ENCODE measurements at regions not wholly inside any gene's neighbourhood (a gene's known extent, or its start where the extent isn't known, plus 50 kb on each side); places are given as distances from the start of the nearest gene placed in this dataset.

DNA sequence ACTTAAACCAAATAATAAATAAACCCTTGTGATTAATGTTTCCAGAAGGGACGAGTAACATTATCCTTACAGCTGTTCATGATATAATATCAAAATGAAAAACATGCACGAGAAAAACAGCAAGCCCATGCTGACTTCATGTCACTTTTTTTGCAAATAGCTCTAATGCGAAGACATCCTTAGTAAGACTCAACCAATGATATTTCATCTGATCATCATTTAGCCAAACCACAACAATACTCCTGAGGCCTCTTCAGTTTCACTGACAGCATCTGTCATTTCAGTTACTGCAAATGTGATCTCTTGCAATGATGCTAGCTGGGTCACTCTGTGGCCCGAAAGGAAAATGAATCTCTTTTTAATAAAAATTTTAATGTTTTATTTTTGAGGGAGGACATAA, 74.0 kb downstream of the POLR2M start (continued):
- TF ChIP-seq, protein P1, sequence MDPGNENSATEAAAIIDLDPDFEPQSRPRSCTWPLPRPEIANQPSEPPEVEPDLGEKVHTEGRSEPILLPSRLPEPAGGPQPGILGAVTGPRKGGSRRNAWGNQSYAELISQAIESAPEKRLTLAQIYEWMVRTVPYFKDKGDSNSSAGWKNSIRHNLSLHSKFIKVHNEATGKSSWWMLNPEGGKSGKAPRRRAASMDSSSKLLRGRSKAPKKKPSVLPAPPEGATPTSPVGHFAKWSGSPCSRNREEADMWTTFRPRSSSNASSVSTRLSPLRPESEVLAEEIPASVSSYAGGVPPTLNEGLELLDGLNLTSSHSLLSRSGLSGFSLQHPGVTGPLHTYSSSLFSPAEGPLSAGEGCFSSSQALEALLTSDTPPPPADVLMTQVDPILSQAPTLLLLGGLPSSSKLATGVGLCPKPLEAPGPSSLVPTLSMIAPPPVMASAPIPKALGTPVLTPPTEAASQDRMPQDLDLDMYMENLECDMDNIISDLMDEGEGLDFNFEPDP (CRISPR knock-in tag; conservative IDR thresholded peaks at IDR 0.05), result no peak
- TF ChIP-seq SATB2 (CRISPR knock-in tag; IDR thresholded peaks at IDR 0.05) (no peak), ZNF790 (CRISPR knock-in tag; IDR thresholded peaks at IDR 0.05; ENCODE audit: borderline replicate concordance) (no peak), DNMT1 (CRISPR knock-in tag; IDR thresholded peaks at IDR 0.05) (no peak)

GRCh38 chr15:57782731-57783130, 76.2 kb downstream of the POLR2M start:
- no peak for DNase-seq (ENCODE audit: low spot score)
- Histone ChIP-seq H3K9ac (ENCODE audit: insufficient read depth, low read depth, low read length) (no peak overlapping the region), H3K27ac (ENCODE audit: extremely low read length, insufficient read depth, low read length) (no peak overlapping the region), H2AFZ (ENCODE audit: low read length) (no peak overlapping the region), H3K4me3 (replicated peaks in 1 of 3; ENCODE audit: insufficient read depth in 1 of 3, low read depth in 2 of 3, low read length in 3 of 3) (no peak overlapping the region), H3K4me2 (ENCODE audit: low read depth, low read length) (no peak overlapping the region), H3K27me3 (ENCODE audit: control insufficient read depth in 1 of 2, insufficient read depth in 2 of 2, low read length in 2 of 2) (0 out of 5 replicates have a peak, but pooled peaks cover 0 to 4% of the 10 kb centered on the region in 2 experiments), H3K79me2 (ENCODE audit: insufficient read depth, low read length) (no peaks in the 10 kb centered on the region), H4K20me1 (ENCODE audit: insufficient read depth, low read length) (no peaks in the 10 kb centered on the region), H3K4me1 (ENCODE audit: insufficient read depth, low read length) (no peaks in the 10 kb centered on the region), H3K36me3 (replicated peaks in 1 of 2; ENCODE audit: control insufficient read depth in 1 of 2, insufficient read depth in 2 of 2, low read length in 2 of 2) (no peaks in the 10 kb centered on the region), H3K9me3 (ENCODE audit: low read length) (no peaks in the 10 kb centered on the region)
- ATAC-seq, result no peak
- TF ChIP-seq GPN1 (CRISPR knock-in tag; IDR thresholded peaks at IDR 0.05; ENCODE audit: borderline replicate concordance), result no peak
- WGBS (ENCODE audit: low lambda C conversion rate), result 10% methylated on average over 6 of the region's 6 CpGs
- no TSS peak for BruUV-seq (replicated peaks)
- ChIA-PET POLR2A (no interaction called here), CTCF (ENCODE audit: low intra/inter-chr PET ratio, low total read pairs) (no interaction called here)
- in situ Hi-C loops (cut with HindIII; ENCODE audit: extremely low pct_ligation_motif_present, low pct_unique_long_range_greater_than_20kb) (no loop called here), intact Hi-C loops (cut with micrococcal nuclease; ENCODE audit: unreplicated experiment) (no loop called here)
- no peak for FAIRE-seq

DNA sequence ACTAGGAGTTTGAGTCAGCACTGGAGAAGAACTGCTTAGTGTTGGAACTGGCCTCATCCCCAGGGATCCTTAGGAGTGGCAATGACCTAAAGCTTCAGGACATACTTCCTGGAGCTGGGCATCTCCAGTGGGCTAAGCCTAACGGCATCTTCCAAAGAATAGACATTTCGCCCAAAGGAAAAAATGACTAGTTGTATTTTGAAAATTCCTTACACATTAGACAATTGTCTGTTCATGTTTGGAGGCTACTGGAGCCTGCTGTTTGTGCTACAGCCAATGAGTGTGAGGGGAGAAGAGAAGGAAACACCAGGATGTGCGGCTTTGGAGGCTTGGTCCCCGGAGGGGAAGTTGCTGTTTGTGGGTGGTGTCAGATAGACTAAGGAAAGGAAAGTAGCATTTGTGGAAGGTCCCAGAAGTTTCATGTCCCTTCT, 77.6 kb downstream of the POLR2M start:
- Histone ChIP-seq H3K79me2 (ENCODE audit: insufficient read depth, low read length) (no peaks in the 10 kb centered on the region), H4K20me1 (ENCODE audit: insufficient read depth, low read length) (no peaks in the 10 kb centered on the region), H3K4me1 (ENCODE audit: insufficient read depth, low read length) (no peaks in the 10 kb centered on the region), H3K4me3 (replicated peaks in 1 of 3; ENCODE audit: insufficient read depth in 1 of 3, low read depth in 2 of 3, low read length in 3 of 3) (no peak overlapping the region), H3K4me2 (ENCODE audit: low read depth, low read length) (no peak overlapping the region), H3K36me3 (replicated peaks in 1 of 2; ENCODE audit: control insufficient read depth in 1 of 2, insufficient read depth in 2 of 2, low read length in 2 of 2) (no peaks in the 10 kb centered on the region), H3K27ac (ENCODE audit: extremely low read length, insufficient read depth, low read length) (no peak overlapping the region), H2AFZ (ENCODE audit: low read length) (no peak overlapping the region), H3K9ac (ENCODE audit: insufficient read depth, low read depth, low read length) (no peak overlapping the region), H3K27me3 (ENCODE audit: control insufficient read depth in 1 of 2, insufficient read depth in 2 of 2, low read length in 2 of 2) (peaks cover 0 to 16% of the 10 kb centered on the region in 2 experiments; a peak in 2 of 5 replicates), H3K9me3 (ENCODE audit: low read length) (no peaks in the 10 kb centered on the region)
- FAIRE-seq, result no peak
- CTCF ChIA-PET (ENCODE audit: low intra/inter-chr PET ratio, low total read pairs), result no interaction called here
- WGBS (ENCODE audit: low lambda C conversion rate), result 22% methylated on average over 4 of the region's 4 CpGs
- no TSS peak for BruUV-seq (replicated peaks)
- POLR2A ChIA-PET, result no interaction called here
- no peak for ATAC-seq
- in situ Hi-C loops (cut with HindIII; ENCODE audit: extremely low pct_ligation_motif_present, low pct_unique_long_range_greater_than_20kb) (no loop called here), intact Hi-C loops (cut with micrococcal nuclease; ENCODE audit: unreplicated experiment) (no loop called here)
- no peak for DNase-seq (ENCODE audit: low spot score)
- TF ChIP-seq, protein P2, sequence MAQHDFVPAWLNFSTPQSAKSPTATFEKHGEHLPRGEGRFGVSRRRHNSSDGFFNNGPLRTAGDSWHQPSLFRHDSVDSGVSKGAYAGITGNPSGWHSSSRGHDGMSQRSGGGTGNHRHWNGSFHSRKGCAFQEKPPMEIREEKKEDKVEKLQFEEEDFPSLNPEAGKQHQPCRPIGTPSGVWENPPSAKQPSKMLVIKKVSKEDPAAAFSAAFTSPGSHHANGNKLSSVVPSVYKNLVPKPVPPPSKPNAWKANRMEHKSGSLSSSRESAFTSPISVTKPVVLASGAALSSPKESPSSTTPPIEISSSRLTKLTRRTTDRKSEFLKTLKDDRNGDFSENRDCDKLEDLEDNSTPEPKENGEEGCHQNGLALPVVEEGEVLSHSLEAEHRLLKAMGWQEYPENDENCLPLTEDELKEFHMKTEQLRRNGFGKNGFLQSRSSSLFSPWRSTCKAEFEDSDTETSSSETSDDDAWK (CRISPR knock-in tag; IDR thresholded peaks at IDR 0.05), result no peak
- TF ChIP-seq CCDC6 (CRISPR knock-in tag; IDR thresholded peaks at IDR 0.05) (no peak), ZNF335 (CRISPR knock-in tag; IDR thresholded peaks at IDR 0.05) (no peak), ZNF138 (CRISPR knock-in tag; IDR thresholded peaks at IDR 0.05; ENCODE audit: low read depth) (no peak), SMAD1 (CRISPR knock-in tag; IDR thresholded peaks at IDR 0.05; ENCODE audit: borderline replicate concordance, low read depth) (no peak)
- TF ChIP-seq, protein P3, sequence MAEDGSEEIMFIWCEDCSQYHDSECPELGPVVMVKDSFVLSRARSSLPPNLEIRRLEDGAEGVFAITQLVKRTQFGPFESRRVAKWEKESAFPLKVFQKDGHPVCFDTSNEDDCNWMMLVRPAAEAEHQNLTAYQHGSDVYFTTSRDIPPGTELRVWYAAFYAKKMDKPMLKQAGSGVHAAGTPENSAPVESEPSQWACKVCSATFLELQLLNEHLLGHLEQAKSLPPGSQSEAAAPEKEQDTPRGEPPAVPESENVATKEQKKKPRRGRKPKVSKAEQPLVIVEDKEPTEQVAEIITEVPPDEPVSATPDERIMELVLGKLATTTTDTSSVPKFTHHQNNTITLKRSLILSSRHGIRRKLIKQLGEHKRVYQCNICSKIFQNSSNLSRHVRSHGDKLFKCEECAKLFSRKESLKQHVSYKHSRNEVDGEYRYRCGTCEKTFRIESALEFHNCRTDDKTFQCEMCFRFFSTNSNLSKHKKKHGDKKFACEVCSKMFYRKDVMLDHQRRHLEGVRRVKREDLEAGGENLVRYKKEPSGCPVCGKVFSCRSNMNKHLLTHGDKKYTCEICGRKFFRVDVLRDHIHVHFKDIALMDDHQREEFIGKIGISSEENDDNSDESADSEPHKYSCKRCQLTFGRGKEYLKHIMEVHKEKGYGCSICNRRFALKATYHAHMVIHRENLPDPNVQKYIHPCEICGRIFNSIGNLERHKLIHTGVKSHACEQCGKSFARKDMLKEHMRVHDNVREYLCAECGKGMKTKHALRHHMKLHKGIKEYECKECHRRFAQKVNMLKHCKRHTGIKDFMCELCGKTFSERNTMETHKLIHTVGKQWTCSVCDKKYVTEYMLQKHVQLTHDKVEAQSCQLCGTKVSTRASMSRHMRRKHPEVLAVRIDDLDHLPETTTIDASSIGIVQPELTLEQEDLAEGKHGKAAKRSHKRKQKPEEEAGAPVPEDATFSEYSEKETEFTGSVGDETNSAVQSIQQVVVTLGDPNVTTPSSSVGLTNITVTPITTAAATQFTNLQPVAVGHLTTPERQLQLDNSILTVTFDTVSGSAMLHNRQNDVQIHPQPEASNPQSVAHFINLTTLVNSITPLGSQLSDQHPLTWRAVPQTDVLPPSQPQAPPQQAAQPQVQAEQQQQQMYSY (CRISPR knock-in tag; IDR thresholded peaks at IDR 0.05), result no peak

Measured in HepG2 (cell line).